ENCODE measurements at regions not wholly inside any gene's neighbourhood (a gene's known extent, or its start where the extent isn't known, plus 50 kb on each side); places are given as distances from the start of the nearest gene placed in this dataset.

DNA sequence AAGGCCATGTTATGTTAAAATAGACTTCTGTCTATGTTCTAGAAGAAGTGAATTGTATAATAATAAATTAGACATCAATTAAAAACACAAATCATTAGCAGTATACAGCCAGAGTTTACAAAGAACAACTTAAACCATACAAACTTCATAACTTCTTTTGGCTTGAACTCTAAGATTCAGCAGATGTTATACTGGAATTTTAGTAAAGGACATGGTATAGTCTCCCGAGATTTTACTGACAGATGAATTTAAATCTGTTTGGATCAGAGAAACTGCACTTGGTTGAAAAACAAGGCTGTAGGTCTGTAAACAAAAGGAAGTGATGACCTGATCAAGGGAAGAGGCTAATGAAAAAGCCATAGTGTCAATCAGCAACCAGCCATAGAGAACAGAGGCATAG is 132.6 kb upstream of the TBX18 start:
- Histone ChIP-seq H3K27ac (ENCODE audit: low read length) (no peak overlapping the region), H3K4me3 (ENCODE audit: low read depth in 2 of 2, low read length in 2 of 2) (no peak overlapping the region), H3K36me3 (ENCODE audit: control insufficient read depth, insufficient read depth, low read length) (no peaks in the 10 kb centered on the region; the same call in 1 of the 2 replicates), H3K4me1 (ENCODE audit: control insufficient read depth, insufficient read depth, low read length) (0 out of 2 replicates have a peak, but pooled peaks cover 3% of the 10 kb centered on the region), H3K27me3 (ENCODE audit: control insufficient read depth, insufficient read depth, low read length) (no peaks in the 10 kb centered on the region), H3K9me3 (ENCODE audit: control insufficient read depth, insufficient read depth, low read depth, low read length) (no peaks in the 10 kb centered on the region)
- BruUV-seq (replicated peaks), result no TSS peak
- intact Hi-C loops (cut with micrococcal nuclease; ENCODE audit: unreplicated experiment), result no loop called here
- ATAC-seq, result no peak
- ChIA-PET CTCF (no interaction called here), POLR2A (no interaction called here)
- TF ChIP-seq TCF7L2 (IDR thresholded peaks at IDR 0.05; ENCODE audit: low read depth, low read length) (no peak), SIN3A (IDR thresholded peaks at IDR 0.05; ENCODE audit: borderline replicate concordance, insufficient read depth, low read depth, low read length) (no peak), POLR2AphosphoS5 (IDR thresholded peaks at IDR 0.05; ENCODE audit: low read depth, low read length) (no peak)
- TF ChIP-seq, protein P1, sequence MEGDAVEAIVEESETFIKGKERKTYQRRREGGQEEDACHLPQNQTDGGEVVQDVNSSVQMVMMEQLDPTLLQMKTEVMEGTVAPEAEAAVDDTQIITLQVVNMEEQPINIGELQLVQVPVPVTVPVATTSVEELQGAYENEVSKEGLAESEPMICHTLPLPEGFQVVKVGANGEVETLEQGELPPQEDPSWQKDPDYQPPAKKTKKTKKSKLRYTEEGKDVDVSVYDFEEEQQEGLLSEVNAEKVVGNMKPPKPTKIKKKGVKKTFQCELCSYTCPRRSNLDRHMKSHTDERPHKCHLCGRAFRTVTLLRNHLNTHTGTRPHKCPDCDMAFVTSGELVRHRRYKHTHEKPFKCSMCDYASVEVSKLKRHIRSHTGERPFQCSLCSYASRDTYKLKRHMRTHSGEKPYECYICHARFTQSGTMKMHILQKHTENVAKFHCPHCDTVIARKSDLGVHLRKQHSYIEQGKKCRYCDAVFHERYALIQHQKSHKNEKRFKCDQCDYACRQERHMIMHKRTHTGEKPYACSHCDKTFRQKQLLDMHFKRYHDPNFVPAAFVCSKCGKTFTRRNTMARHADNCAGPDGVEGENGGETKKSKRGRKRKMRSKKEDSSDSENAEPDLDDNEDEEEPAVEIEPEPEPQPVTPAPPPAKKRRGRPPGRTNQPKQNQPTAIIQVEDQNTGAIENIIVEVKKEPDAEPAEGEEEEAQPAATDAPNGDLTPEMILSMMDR (IDR thresholded peaks at IDR 0.05), result no peak
- TF ChIP-seq, protein P2, sequence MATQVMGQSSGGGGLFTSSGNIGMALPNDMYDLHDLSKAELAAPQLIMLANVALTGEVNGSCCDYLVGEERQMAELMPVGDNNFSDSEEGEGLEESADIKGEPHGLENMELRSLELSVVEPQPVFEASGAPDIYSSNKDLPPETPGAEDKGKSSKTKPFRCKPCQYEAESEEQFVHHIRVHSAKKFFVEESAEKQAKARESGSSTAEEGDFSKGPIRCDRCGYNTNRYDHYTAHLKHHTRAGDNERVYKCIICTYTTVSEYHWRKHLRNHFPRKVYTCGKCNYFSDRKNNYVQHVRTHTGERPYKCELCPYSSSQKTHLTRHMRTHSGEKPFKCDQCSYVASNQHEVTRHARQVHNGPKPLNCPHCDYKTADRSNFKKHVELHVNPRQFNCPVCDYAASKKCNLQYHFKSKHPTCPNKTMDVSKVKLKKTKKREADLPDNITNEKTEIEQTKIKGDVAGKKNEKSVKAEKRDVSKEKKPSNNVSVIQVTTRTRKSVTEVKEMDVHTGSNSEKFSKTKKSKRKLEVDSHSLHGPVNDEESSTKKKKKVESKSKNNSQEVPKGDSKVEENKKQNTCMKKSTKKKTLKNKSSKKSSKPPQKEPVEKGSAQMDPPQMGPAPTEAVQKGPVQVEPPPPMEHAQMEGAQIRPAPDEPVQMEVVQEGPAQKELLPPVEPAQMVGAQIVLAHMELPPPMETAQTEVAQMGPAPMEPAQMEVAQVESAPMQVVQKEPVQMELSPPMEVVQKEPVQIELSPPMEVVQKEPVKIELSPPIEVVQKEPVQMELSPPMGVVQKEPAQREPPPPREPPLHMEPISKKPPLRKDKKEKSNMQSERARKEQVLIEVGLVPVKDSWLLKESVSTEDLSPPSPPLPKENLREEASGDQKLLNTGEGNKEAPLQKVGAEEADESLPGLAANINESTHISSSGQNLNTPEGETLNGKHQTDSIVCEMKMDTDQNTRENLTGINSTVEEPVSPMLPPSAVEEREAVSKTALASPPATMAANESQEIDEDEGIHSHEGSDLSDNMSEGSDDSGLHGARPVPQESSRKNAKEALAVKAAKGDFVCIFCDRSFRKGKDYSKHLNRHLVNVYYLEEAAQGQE (IDR thresholded peaks at IDR 0.05; ENCODE audit: insufficient read depth in 1 of 2, low read depth in 2 of 2, low read length in 1 of 2), result no peak
- in situ Hi-C loops (cut with HindIII; ENCODE audit: low pct_unique_long_range_greater_than_20kb, low sequenced_read_pairs), result no loop called here
- no peak for DNase-seq (ENCODE audit: low read depth, low spot score)

DNA sequence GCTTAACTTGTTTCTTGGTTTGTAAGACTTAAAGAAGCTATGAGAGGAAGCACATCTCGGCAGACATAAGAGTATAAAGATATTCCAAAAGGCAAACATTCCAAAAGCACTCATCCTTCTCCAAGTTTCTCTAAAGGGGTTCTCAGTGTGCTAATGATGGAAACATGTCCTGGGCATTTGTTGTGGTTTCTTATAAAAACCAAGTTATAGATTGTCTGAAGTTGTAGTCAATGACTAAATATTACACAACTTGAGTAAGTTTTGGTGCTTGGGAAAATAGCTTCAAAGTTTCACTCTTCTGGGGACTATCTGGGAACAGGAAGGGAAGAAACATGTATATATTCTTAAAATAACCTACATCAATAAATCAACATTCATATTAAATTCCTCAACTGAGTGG is 128.3 kb upstream of the TBX18 start:
- TF ChIP-seq TCF7L2 (IDR thresholded peaks at IDR 0.05; ENCODE audit: low read depth, low read length), result no peak
- ChIA-PET POLR2A (no interaction called here), CTCF (no interaction called here)
- H3K4me3 ChIP-seq (ENCODE audit: low read depth in 2 of 2, low read length in 2 of 2), result no peak overlapping the region
- H3K27me3 ChIP-seq (ENCODE audit: control insufficient read depth, insufficient read depth, low read length), result no peaks in the 10 kb centered on the region
- no peaks in the 10 kb centered on the region for H3K9me3 ChIP-seq (ENCODE audit: control insufficient read depth, insufficient read depth, low read depth, low read length)
- in situ Hi-C loops (cut with HindIII; ENCODE audit: low pct_unique_long_range_greater_than_20kb, low sequenced_read_pairs) (no loop called here), intact Hi-C loops (cut with micrococcal nuclease; ENCODE audit: unreplicated experiment) (no loop called here)
- H3K27ac ChIP-seq (ENCODE audit: low read length), result no peak overlapping the region
- no peaks in the 10 kb centered on the region for H3K4me1 ChIP-seq (ENCODE audit: control insufficient read depth, insufficient read depth, low read length)
- BruUV-seq (replicated peaks), result no TSS peak
- H3K36me3 ChIP-seq (ENCODE audit: control insufficient read depth, insufficient read depth, low read length), result no peaks in the 10 kb centered on the region; the same call in 1 of the 2 replicates
- ATAC-seq (no peak), DNase-seq (ENCODE audit: low read depth, low spot score) (no peak)

DNA sequence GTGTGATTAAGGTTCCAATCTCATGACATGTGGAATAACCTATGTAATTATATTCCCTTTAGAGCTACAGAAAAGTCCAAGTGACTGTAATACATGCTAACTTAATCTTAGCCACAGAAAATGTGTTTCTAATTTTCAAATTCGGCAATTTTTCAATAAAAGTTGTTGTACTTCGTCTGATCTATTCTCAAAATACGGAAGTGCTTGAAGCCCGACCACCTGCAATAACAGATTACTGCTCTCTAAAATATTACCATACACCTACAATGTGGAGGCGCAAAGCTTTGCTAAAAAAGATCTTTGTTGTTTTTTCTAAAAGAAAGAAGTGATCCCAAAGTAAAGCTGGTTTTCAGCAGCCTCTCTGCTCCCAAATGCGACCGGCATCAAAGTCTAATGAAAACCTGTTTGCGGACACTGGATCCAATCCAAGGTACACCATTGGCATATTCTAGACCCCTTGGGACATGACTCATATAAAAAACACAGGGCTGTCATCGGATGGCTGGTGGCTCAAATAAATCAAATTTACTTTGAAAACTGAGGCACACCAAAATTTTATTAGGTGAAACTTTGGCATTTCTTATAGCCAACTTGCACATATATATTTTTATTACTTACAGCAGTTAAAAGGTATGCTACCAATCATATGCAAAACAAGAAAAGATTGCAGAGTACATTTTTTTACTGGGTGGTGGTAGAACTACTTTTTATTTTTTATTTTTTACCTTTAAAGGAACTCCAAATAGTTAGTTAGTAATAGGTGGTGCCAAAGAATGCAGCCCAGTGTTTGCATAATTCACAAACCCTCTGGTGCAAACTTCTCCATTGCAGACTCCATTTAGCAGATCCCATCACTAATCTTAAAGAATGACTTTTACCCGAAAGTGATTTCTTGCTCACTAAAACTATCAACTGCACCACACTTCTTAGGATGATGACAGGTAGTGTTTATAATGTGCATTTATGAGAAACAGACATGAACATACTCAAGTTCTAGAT is 118.7 kb upstream of the TBX18 start:
- Histone ChIP-seq H3K4me3 (ENCODE audit: low read depth in 2 of 2, low read length in 2 of 2) (no peak overlapping the region), H3K4me1 (ENCODE audit: control insufficient read depth, insufficient read depth, low read length) (no peaks in the 10 kb centered on the region; the same call in 1 of the 2 replicates), H3K36me3 (ENCODE audit: control insufficient read depth, insufficient read depth, low read length) (no peaks in the 10 kb centered on the region; the same call in 1 of the 2 replicates), H3K9me3 (ENCODE audit: control insufficient read depth, insufficient read depth, low read depth, low read length) (no peaks in the 10 kb centered on the region), H3K27me3 (ENCODE audit: control insufficient read depth, insufficient read depth, low read length) (peaks cover 5% of the 10 kb centered on the region; the same call in 1 of the 2 replicates), H3K27ac (ENCODE audit: low read length) (no peak overlapping the region)
- intact Hi-C loops (cut with micrococcal nuclease; ENCODE audit: unreplicated experiment) (no loop called here), in situ Hi-C loops (cut with HindIII; ENCODE audit: low pct_unique_long_range_greater_than_20kb, low sequenced_read_pairs) (no loop called here)
- DNase-seq (ENCODE audit: low read depth, low spot score) (no peak), ATAC-seq (no peak)
- TF ChIP-seq, protein P1 (IDR thresholded peaks at IDR 0.05), result no peak
- no peak for TF ChIP-seq POLR2AphosphoS5 (IDR thresholded peaks at IDR 0.05; ENCODE audit: low read depth, low read length)
- TF ChIP-seq TCF7L2 (IDR thresholded peaks at IDR 0.05; ENCODE audit: low read depth, low read length), result no peak
- TF ChIP-seq, protein P2 (IDR thresholded peaks at IDR 0.05; ENCODE audit: insufficient read depth in 1 of 2, low read depth in 2 of 2, low read length in 1 of 2), result no peak
- TF ChIP-seq SIN3A (IDR thresholded peaks at IDR 0.05; ENCODE audit: borderline replicate concordance, insufficient read depth, low read depth, low read length), result no peak
- BruUV-seq (replicated peaks), result no TSS peak
- POLR2A ChIA-PET, result no interaction called here
- CTCF ChIA-PET, result no interaction called here
